HepG2 (cell line): ENCODE measurements at regions not wholly inside any gene's neighbourhood (a gene's known extent, or its start where the extent isn't known, plus 50 kb on each side); places are given as distances from the start of the nearest gene placed in this dataset.

Experiments used
- ATAC-seq: fragments of 200-7000 bp; cut with Tn5 transposase; 3 replicates; pipeline ENCODE4 v1.9.1; 2020; ENCODE audit warnings: mild to moderate bottlenecking, moderate library complexity
- BruUV-seq: library from RNA; stranded (reverse); fragments of 400-500 nt; replicated peaks from 2 replicates; lab custom pipeline; 2021; lab: Mats Ljungman, UMichigan
- CTCF ChIA-PET: fragments of 300-600 bp; formaldehyde crosslinking; extraction: SDS; loops from one replicate; lab custom pipeline; 2021; ENCODE audit warnings: low total read pairs, inconsistent platforms, low intra/inter-chr PET ratio; lab: Yijun Ruan, JAX
- POLR2A ChIA-PET: fragments of 350-600 bp; sonication (Branson Sonifier 250); formaldehyde crosslinking; loops from one replicate; lab custom pipeline; 2020; ENCODE audit warnings: antibody characterized with exemption, inconsistent platforms; lab: Yijun Ruan, JAX
- DNase-seq: peaks from one replicate; pipeline ENCODE4 v3.0.0-alpha.2; 2015; ENCODE audit warnings: low spot score
- FAIRE-seq: peaks from 3 replicates; lab custom pipeline; 2011; peaks lifted over from hg19 to GRCh38; lab: Jason Lieb, UNC
- H2AFZ ChIP-seq: one replicate; pipeline ENCODE4 v1.6.1; 2011; ENCODE audit warnings: low read length, inconsistent platforms
- H3K27ac ChIP-seq: fragments of 300-600 bp; 3 replicates; pipeline ENCODE4 v1.8.0; 2011; ENCODE audit warnings: mixed run types, mild to moderate bottlenecking, mixed read lengths, low read length, inconsistent platforms; ENCODE audit not compliant: insufficient read depth; ENCODE audit errors: extremely low read length
- H3K27me3 ChIP-seq, 2 experiments: fragments of 200-600 bp in 1 of 2; 2 replicates in 1 of 2; 3 replicates in 1 of 2; pipeline versions ENCODE4 v1.6.0 to v1.8.0; 2011; ENCODE audit warnings: low read length in 2 of 2, mild to moderate bottlenecking in 2 of 2, moderate library complexity in 2 of 2, inconsistent platforms in 1 of 2; ENCODE audit not compliant: insufficient read depth in 2 of 2, control insufficient read depth in 1 of 2
- H3K36me3 ChIP-seq, 2 experiments: fragments of 200-600 bp in 1 of 2; replicated peaks in 1 of 2; 2 replicates in 1 of 2; 3 replicates in 1 of 2; pipeline versions ENCODE4 v1.5.1 to v1.8.0; 2011; ENCODE audit warnings: low read length in 2 of 2, inconsistent platforms in 1 of 2; ENCODE audit not compliant: insufficient read depth in 2 of 2, control insufficient read depth in 1 of 2
- H3K4me1 ChIP-seq: 2 replicates; pipeline ENCODE4 v1.5.1; 2012; ENCODE audit warnings: low read length, inconsistent platforms; ENCODE audit not compliant: insufficient read depth
- H3K4me2 ChIP-seq: 2 replicates; pipeline ENCODE4 v1.6.0; 2011; ENCODE audit warnings: low read depth, low read length, inconsistent platforms
- H3K4me3 ChIP-seq, 3 experiments: fragments of 200-600 bp in 1 of 3; sonication (generic), shearing (Covaris generic) in 1 of 3; replicated peaks in 1 of 3; 2 replicates each; pipeline ENCODE4 v1.5.1; 2011 to 2016; ENCODE audit warnings: low read length in 3 of 3, inconsistent platforms in 2 of 3, low read depth in 2 of 3, mild to moderate bottlenecking in 2 of 3, control low read depth in 1 of 3, mixed read lengths in 1 of 3; ENCODE audit not compliant: insufficient read depth in 1 of 3
- H3K79me2 ChIP-seq: one replicate; pipeline ENCODE4 v1.6.1; 2011; ENCODE audit warnings: low read length, inconsistent platforms; ENCODE audit not compliant: insufficient read depth
- H3K9ac ChIP-seq: 2 replicates; pipeline ENCODE4 v1.6.0; 2011; ENCODE audit warnings: mild to moderate bottlenecking, low read depth, low read length, inconsistent platforms; ENCODE audit not compliant: insufficient read depth
- H3K9me3 ChIP-seq: 2 replicates; pipeline ENCODE4 v1.5.1; 2012; ENCODE audit warnings: mild to moderate bottlenecking, low read length
- H4K20me1 ChIP-seq: 2 replicates; pipeline ENCODE4 v1.6.0; 2011; ENCODE audit warnings: inconsistent platforms, mild to moderate bottlenecking, low read length, moderate library complexity; ENCODE audit not compliant: insufficient read depth
- CCDC6 ChIP-seq: sonication (generic); formaldehyde crosslinking; IDR thresholded peaks from 2 replicates; pipeline ENCODE4 v1.8.1; 2022; ENCODE audit warnings: mild to moderate bottlenecking, missing genetic modification reagents, moderate library complexity
- DR1 ChIP-seq: sonication (generic); formaldehyde crosslinking; IDR thresholded peaks from 2 replicates; pipeline ENCODE4 v1.8.0; 2021; ENCODE audit warnings: mild to moderate bottlenecking, missing genetic modification reagents, inconsistent platforms
- PHB2 ChIP-seq: fragments of 450-650 bp; IDR thresholded peaks from 2 replicates; pipeline ENCODE4 v1.6.1; 2018; ENCODE audit not compliant: partially characterized antibody
- PHF21A ChIP-seq: sonication (generic); formaldehyde crosslinking; IDR thresholded peaks from 2 replicates; pipeline ENCODE4 v1.5.0; 2020; ENCODE audit warnings: mild to moderate bottlenecking, missing genetic modification reagents
- RBM39 ChIP-seq: fragments of 200-400 bp; formaldehyde crosslinking; IDR thresholded peaks from one replicate; pipeline ENCODE4 v1.6.1; 2018; ENCODE audit warnings: antibody characterized with exemption, mild to moderate bottlenecking, low read depth, low read length; ENCODE audit not compliant: poor library complexity, severe bottlenecking
- RFXANK ChIP-seq: IDR thresholded peaks from 2 replicates; pipeline ENCODE4 v1.6.1; 2016
- SOX6 ChIP-seq, 2 experiments: fragments of 450-650 bp in 1 of 2; sonication (generic) in 1 of 2; formaldehyde crosslinking in 1 of 2; IDR thresholded peaks; 2 replicates each; pipeline versions ENCODE4 v1.4.0 to v1.6.1; 2017 to 2020; ENCODE audit warnings: antibody characterized with exemption in 1 of 2, mild to moderate bottlenecking in 1 of 2, missing genetic modification reagents in 1 of 2
- WIZ ChIP-seq: sonication (generic); formaldehyde crosslinking; IDR thresholded peaks from 2 replicates; pipeline ENCODE4 v1.5.1; 2020; ENCODE audit warnings: mild to moderate bottlenecking, missing genetic modification reagents
- ZEB1 ChIP-seq: IDR thresholded peaks from 2 replicates; pipeline ENCODE4 v1.6.1; 2012; ENCODE audit warnings: mild to moderate bottlenecking, low read depth, inconsistent platforms; ENCODE audit not compliant: insufficient replicate concordance
- ZNF33B ChIP-seq: sonication (generic); formaldehyde crosslinking; IDR thresholded peaks from 2 replicates; pipeline ENCODE4 v1.5.1; 2020; ENCODE audit warnings: mild to moderate bottlenecking, missing genetic modification reagents
- ZNF350 ChIP-seq: sonication (generic); formaldehyde crosslinking; IDR thresholded peaks from 2 replicates; pipeline ENCODE4 v1.4.0; 2020; ENCODE audit warnings: mild to moderate bottlenecking, low read depth, missing genetic modification reagents, borderline replicate concordance
- ZNF451 ChIP-seq: sonication (generic); formaldehyde crosslinking; IDR thresholded peaks from 2 replicates; pipeline ENCODE4 v1.5.0; 2020; ENCODE audit warnings: mild to moderate bottlenecking, missing genetic modification reagents
- ZNF484 ChIP-seq: sonication (generic); formaldehyde crosslinking; IDR thresholded peaks from 2 replicates; pipeline ENCODE4 v1.5.1; 2020; ENCODE audit warnings: mild to moderate bottlenecking, low read depth, missing genetic modification reagents, borderline replicate concordance
- ZNF775 ChIP-seq: sonication (generic); formaldehyde crosslinking; IDR thresholded peaks from 2 replicates; pipeline ENCODE4 v1.4.0; 2020; ENCODE audit warnings: missing genetic modification reagents, mild to moderate bottlenecking, moderate library complexity, borderline replicate concordance
- in situ Hi-C: cut with HindIII; loops from 2 replicates; pipeline ENCODE4 v1.10.0; 2017; ENCODE audit warnings: low pct_unique_long_range_greater_than_20kb; ENCODE audit not compliant: extremely low pct_ligation_motif_present
- intact Hi-C: fragments of 100-400 bp; cut with micrococcal nuclease; formaldehyde crosslinking; loops from one replicate; pipeline ENCODE4 v1.10.0; 2022; ENCODE audit not compliant: unreplicated experiment
- TF ChIP-seq, protein P1 (sequence below): sonication (generic); formaldehyde crosslinking; IDR thresholded peaks from 2 replicates; pipeline ENCODE4 v1.5.0; 2020; ENCODE audit warnings: mild to moderate bottlenecking, low read depth, missing genetic modification reagents, borderline replicate concordance

DNA sequence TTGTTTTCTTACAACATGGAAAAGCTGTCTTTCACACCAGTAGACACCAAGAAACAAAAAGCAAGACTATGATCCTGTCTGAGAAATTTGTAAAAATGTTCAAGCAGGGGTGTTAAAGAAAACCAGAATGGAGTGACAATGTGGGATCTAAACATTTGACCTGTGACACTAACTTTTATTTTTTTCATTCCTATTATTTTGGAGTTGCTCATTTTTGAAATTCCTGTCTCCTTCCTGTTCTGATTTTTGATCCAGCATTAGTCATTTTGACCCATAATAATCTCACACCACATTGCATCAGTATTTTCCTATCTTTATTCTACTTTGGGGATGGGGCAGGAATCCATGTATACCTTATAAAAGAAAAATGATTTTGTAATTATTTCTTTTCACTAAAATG lies 164.2 kb downstream of the DLEU7 start:
- Histone ChIP-seq H4K20me1 (no peaks in the 10 kb centered on the region), H2AFZ (no peak overlapping the region)
- no peak for TF ChIP-seq PHF21A
- TF ChIP-seq ZEB1, result no peak
- no peak for TF ChIP-seq ZNF451
- TF ChIP-seq ZNF33B (CRISPR knock-in tag), result no peak
- TF ChIP-seq ZNF484 (CRISPR knock-in tag), result no peak
- no peak for TF ChIP-seq ZNF350 (CRISPR knock-in tag)
- no peak for TF ChIP-seq RBM39
- TF ChIP-seq SOX6 (IDR thresholded peaks at IDR 0.05), result no peak
- no peak for TF ChIP-seq SOX6 (CRISPR knock-in tag; IDR thresholded peaks at IDR 0.05)
- TF ChIP-seq DR1 (CRISPR knock-in tag), result no peak
- TF ChIP-seq CCDC6 (CRISPR knock-in tag), result no peak
- no peak for TF ChIP-seq ZNF775 (CRISPR knock-in tag)
- no peak for TF ChIP-seq WIZ
- TF ChIP-seq, protein P1, sequence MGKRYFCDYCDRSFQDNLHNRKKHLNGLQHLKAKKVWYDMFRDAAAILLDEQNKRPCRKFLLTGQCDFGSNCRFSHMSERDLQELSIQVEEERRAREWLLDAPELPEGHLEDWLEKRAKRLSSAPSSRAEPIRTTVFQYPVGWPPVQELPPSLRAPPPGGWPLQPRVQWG, result no peak
- no peak for TF ChIP-seq PHB2
- TF ChIP-seq RFXANK (CRISPR knock-in tag), result no peak
- TF ChIP-seq, all 625 proteins: peak for 0
- intact Hi-C loops, result no loop called here
- Histone ChIP-seq H3K9me3 (no peaks in the 10 kb centered on the region), H3K27ac (no peak overlapping the region), H3K9ac (no peak overlapping the region), H3K4me2 (no peak overlapping the region), H3K79me2 (no peaks in the 10 kb centered on the region), H3K4me3 (no peak overlapping the region), H3K4me1 (no peaks in the 10 kb centered on the region), H3K27me3 (no peaks in the 10 kb centered on the region), H3K36me3 (no peaks in the 10 kb centered on the region; a peak in 2 of 5 replicates)
- no peak for ATAC-seq
- POLR2A ChIA-PET, result no interaction called here
- CTCF ChIA-PET, result no interaction called here
- BruUV-seq, result no TSS peak
- no peak for FAIRE-seq
- no peak for DNase-seq
- in situ Hi-C loops, result no loop called here
